ENCODE measurements at regions not wholly inside any gene's neighbourhood (a gene's known extent, or its start where the extent isn't known, plus 50 kb on each side); places are given as distances from the start of the nearest gene placed in this dataset.

DNA sequence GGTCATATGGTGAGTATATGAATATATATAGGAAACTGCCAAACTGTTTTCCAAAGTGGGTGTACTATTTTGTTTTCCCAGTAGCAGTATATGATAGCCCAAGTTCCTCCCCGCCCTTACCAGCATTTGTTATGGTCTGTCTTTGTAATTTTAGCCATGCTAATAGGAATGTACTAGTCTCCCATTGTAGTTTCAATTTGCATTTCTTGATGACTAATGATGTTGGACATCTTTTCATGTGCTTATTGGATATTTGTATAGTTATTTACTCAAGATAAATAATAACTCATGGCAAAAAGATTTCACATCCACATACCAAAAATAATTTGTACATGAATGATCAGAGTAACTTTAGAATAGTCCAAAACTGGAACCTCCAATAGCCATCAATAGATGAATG lies 75.3 kb upstream of the SERP2 start:
- intact Hi-C loops (cut with DNase I) = no loop called here
- Histone ChIP-seq H3K9me3 (no peaks in the 10 kb centered on the region), H3K27me3 (no peaks in the 10 kb centered on the region), H3K27ac (no peak overlapping the region), H3K4me3 (no peak overlapping the region), H3K4me1 (peaks cover 0 to 68% (median 54%) of the 10 kb centered on the region in 4 donors), H3K36me3 (no peaks in the 10 kb centered on the region)
- WGBS, 2 donors = 95 to 98% methylated on average over 1 of the region's 1 CpG
- TF ChIP-seq POLR2AphosphoS5 (IDR thresholded peaks at IDR 0.05) = no peak
- TF ChIP-seq EP300 (IDR thresholded peaks at IDR 0.05) = no peak
- TF ChIP-seq POLR2A (IDR thresholded peaks at IDR 0.05) = no peak
- TF ChIP-seq CTCF (IDR thresholded peaks at IDR 0.05) = no peak
- DNase-seq = no peak

GRCh38 chr13:44299152-44299943 lies 74.3 kb upstream of the SERP2 start:
- H3K36me3 ChIP-seq = no peaks in the 10 kb centered on the region
- H3K27ac ChIP-seq = no peak overlapping the region
- H3K9me3 ChIP-seq = no peaks in the 10 kb centered on the region
- TF ChIP-seq POLR2A (IDR thresholded peaks at IDR 0.05) = no peak
- TF ChIP-seq CTCF (IDR thresholded peaks at IDR 0.05) = no peak
- no peak for TF ChIP-seq EP300 (IDR thresholded peaks at IDR 0.05)
- no peak for TF ChIP-seq POLR2AphosphoS5 (IDR thresholded peaks at IDR 0.05)
- DNase-seq = no peak
- peaks cover 0 to 68% (median 54%) of the 10 kb centered on the region in 4 donors for H3K4me1 ChIP-seq
- intact Hi-C loops (cut with DNase I) = no loop called here
- no peaks in the 10 kb centered on the region for H3K27me3 ChIP-seq
- WGBS, 2 donors = 83 to 93% methylated on average over 5 of the region's 5 CpGs
- H3K4me3 ChIP-seq = no peak overlapping the region

GRCh38 chr13:44300895-44301638 lies 72.6 kb upstream of the SERP2 start:
- H3K27ac ChIP-seq = peak overlapping the region; percentile 68 to 90 (median 82)

DNA sequence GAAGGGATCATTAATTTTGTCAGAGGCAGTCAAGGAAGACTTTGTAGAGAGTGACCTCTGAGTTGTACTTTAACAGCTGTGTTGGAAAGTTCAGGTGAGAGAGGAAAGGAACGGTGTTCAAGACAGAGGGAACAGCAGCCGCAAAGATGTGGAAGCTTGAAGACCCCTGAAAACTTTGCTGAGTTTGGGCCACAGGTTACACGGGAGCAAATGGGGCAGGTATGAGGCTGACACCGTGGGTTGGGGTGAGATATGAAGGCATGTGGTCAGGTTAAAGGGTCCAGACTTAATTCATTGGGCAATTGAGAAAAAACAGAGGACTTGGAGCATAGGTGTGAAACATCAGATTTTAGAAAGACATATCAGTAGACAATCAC lies 72.0 kb upstream of the SERP2 start:
- DNase-seq = no peak
- Histone ChIP-seq H3K4me3 (no peak overlapping the region), H3K27me3 (no peaks in the 10 kb centered on the region), H3K9me3 (no peaks in the 10 kb centered on the region), H3K27ac (peak overlapping the region; percentile 68 to 90 (median 82)), H3K36me3 (no peaks in the 10 kb centered on the region), H3K4me1 (peaks cover 0 to 79% (median 70%) of the 10 kb centered on the region in 4 donors)
- 79 to 83% methylated on average over 4 of the region's 4 CpGs for WGBS, 2 donors
- TF ChIP-seq CTCF (IDR thresholded peaks at IDR 0.05) (no peak), POLR2AphosphoS5 (IDR thresholded peaks at IDR 0.05) (peak in 1 of 4 donors; percentile 3)
- intact Hi-C loops (cut with DNase I) = loop anchor here (1.0 to 5.0 kb wide), 4 partner anchors 27 to 159 kb away; partner anchors contain the start of gene SERP2

More at GRCh38 chr13:44300895-44301638, 72.6 kb upstream of the SERP2 start:
- Histone ChIP-seq H3K27me3 (no peaks in the 10 kb centered on the region), H3K4me1 (peaks cover 0 to 77% (median 64%) of the 10 kb centered on the region in 4 donors), H3K9me3 (no peaks in the 10 kb centered on the region), H3K4me3 (no peak overlapping the region), H3K36me3 (no peaks in the 10 kb centered on the region)
- peak; percentile 75 for DNase-seq
- intact Hi-C loops (cut with DNase I) = loop anchor here (1.0 to 5.0 kb wide), 3 partner anchors 27 to 159 kb away; partner anchors contain the start of gene SERP2
- 66 to 82% methylated on average over 9 of the region's 9 CpGs for WGBS, 2 donors
- TF ChIP-seq EP300 (IDR thresholded peaks at IDR 0.05) (peak in 2 of 4 donors; percentile 33 to 39), POLR2AphosphoS5 (IDR thresholded peaks at IDR 0.05) (peak; percentile 14 to 58 (median 26)), CTCF (IDR thresholded peaks at IDR 0.05) (no peak)

Measured in sigmoid colon (tissue), 6 donors.